Epithelial cell of esophagus (primary cell): ENCODE measurements at regions not wholly inside any gene's neighbourhood (a gene's known extent, or its start where the extent isn't known, plus 50 kb on each side); places are given as distances from the start of the nearest gene placed in this dataset.
A peak's percentile ranks its signal among the peaks of the same experiment; 100 is the strongest.

ENCODE experiments used
- DNase-seq: peaks from one replicate; pipeline ENCODE4 v3.0.0; 2010; ENCODE audit warnings: low read depth
- H3K4me3 ChIP-seq: 2 replicates; pipeline ENCODE4 v1.5.1; 2011; ENCODE audit warnings: mild to moderate bottlenecking, low read length, control low read depth
- TF ChIP-seq, protein P1 (sequence below): IDR thresholded peaks from 2 replicates; pipeline ENCODE4 v1.5.1; 2011; ENCODE audit warnings: low read depth, mild to moderate bottlenecking, low read length, control low read depth, inconsistent platforms; ENCODE audit not compliant: insufficient read depth; ENCODE audit errors: missing control alignments

DNA sequence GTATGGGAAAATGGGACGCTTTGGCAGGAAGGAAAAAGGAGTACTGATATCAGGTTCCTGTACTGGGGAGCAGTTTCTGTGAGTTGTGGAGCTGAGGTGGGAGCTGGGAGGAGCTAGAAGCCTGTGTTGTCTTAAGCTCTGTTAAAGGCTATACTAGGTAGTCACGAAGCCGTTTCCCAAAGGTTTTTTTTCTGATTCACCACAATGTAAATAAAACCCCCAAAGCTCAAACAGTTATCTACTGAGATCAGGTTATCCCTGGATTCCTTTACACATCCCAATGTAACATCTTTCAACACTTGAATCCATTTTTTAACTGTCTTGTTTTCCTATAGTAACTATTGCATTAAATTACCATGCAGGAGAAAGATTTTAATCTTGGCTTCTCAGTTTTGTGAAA is 297.4 kb upstream of the SFRP2 start:
- no peak for DNase-seq
- TF ChIP-seq, protein P1, sequence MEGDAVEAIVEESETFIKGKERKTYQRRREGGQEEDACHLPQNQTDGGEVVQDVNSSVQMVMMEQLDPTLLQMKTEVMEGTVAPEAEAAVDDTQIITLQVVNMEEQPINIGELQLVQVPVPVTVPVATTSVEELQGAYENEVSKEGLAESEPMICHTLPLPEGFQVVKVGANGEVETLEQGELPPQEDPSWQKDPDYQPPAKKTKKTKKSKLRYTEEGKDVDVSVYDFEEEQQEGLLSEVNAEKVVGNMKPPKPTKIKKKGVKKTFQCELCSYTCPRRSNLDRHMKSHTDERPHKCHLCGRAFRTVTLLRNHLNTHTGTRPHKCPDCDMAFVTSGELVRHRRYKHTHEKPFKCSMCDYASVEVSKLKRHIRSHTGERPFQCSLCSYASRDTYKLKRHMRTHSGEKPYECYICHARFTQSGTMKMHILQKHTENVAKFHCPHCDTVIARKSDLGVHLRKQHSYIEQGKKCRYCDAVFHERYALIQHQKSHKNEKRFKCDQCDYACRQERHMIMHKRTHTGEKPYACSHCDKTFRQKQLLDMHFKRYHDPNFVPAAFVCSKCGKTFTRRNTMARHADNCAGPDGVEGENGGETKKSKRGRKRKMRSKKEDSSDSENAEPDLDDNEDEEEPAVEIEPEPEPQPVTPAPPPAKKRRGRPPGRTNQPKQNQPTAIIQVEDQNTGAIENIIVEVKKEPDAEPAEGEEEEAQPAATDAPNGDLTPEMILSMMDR: no peak
- no peak overlapping the region for H3K4me3 ChIP-seq

DNA sequence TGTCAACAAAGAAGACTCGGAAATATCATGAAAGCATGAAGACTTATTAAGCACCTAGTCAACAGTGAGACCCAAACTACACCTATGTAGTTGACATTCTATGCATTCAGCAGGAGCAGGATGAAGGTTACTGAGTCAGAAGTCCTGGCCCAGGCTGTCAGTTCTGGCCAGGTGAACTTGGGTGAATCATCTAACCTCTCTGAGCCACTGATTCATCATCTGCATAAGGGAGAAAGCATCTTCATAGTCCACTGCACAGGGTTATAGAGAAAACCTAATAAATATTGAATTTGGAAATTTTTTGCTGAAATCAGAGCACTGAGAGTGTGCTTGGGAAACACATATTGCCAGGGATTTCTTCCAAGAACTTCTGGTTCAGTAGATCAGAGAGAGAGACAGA is 296.0 kb upstream of the SFRP2 start:
- H3K4me3 ChIP-seq: no peak overlapping the region
- peak; percentile 16 for DNase-seq
- TF ChIP-seq, protein P1: no peak

DNA sequence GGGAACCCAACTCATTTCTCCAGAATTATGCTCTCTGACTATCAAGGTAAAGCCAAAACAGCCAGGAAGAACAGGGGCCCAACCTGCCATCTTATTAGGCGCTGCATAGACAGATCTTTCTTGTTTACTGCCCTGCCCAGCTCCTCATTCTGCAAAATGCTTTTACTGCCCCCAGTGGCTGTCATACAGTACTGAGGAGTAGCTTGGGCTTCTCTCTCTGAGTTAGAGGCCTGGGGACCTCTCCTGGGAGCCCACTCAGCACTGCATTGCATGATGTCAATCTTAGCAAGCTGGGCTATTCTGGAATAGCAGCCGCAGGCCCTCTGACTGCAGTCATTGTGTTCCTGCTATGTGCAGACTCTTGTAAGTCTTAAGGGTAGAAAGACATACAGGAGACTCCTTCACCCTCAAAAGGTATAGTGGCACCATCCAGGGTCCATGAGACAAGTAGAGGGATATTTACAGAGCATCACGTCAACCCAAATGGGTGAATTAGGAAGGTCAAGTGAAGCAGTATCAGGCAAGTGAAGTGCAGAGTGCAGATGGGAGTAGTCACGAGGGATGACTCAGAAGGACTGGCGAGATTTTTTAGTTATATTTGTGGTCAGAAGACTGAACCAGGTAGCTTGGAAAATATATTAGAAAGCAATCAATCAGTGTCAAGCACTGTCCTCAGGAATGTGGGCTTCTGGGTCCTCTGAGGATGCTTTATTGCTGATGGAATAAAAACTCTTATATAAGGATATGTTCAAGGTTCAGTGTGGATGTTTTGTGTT is 294.1 kb upstream of the SFRP2 start:
- TF ChIP-seq, protein P1: peak; percentile 17
- peak; percentile 8 for DNase-seq
- H3K4me3 ChIP-seq: no peak overlapping the region

DNA sequence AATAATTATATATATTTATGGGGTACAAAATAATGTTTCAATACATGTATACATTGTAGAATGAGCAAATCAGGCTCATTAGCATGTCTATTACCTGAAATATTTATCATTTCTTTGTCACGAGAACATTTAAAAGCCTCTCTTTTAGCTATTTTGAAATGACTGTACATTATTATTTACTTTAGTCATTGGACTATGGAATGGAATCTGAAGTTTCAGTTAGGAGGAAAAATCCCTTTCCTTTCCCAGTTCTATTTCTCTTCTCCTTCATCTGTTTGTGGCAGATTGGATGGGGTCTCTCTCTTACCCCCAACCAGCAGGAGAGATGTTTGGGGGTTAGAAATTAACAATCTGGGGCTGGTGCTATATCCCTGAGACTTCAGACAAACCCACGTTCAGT is 292.5 kb upstream of the SFRP2 start:
- TF ChIP-seq, protein P1: no peak
- no peak for DNase-seq
- H3K4me3 ChIP-seq: no peak overlapping the region

DNA sequence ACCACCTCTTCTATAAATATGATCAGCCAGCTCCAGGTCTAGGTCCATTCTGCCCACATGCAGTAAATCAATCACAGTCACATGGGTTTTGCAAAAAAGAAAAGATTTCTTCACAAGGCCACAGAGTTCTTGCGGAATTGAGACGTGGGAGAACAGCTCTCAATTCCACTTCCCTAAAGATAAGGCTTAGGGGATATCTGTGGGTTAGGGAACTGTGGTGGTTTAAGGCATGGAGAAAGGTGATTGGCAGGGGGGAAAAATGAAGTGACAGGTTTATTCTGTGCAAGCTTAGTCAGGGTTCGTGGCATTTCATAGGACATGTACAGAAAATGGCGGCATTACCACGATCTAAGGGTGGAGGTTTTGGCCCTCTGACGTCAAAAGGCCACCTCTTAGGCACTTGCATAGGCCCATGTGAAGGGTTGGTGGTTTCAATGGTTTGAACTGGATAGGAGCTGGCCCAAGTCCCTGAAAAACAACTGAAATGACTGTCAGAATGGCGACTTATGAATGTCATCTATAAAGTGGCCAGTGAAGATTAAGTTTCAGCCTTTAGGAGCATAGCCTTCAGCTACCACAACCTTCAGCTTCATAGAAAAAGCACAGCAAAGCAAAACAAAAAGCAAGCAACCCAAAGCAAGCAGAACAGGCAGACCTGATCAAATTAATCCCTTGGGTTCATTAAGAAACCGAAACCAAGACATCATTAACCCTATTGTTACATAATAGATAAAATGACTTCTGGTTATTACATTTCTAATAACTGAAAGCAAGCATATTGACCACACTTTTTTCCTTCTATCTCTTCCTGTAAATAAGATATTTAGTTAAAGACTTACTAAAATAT is 289.8 kb upstream of the SFRP2 start:
- no peak for DNase-seq
- TF ChIP-seq, protein P1: no peak
- H3K4me3 ChIP-seq: no peak overlapping the region

DNA sequence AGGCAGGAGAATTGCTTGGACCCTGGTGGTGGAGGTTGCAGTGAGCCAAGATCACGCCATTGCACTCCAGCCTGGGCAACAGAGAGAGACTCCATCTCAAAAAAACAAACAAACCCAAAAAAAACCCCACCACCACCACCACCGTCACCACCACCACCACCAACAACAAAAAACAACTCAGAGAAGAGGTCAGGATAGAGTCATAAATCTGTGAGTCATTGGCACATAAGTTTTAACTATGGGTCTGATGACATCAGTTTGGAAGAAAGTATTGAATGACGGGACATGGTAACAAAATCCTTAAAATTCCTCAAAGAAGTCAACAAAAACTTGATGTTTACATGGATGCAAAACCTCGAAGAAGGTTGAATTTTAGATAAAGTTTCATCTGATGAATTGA is 288.0 kb upstream of the SFRP2 start:
- TF ChIP-seq, protein P1: no peak
- H3K4me3 ChIP-seq: no peak overlapping the region
- DNase-seq: no peak
